Peyer's patch (tissue), 4 donors: ENCODE measurements at regions not wholly inside any gene's neighbourhood (a gene's known extent, or its start where the extent isn't known, plus 50 kb on each side); places are given as distances from the start of the nearest gene placed in this dataset.

Experiments
- CTCF ChIP-seq, 6 experiments: fragments of 450-650 bp in 4 of 6; fragments of 200-600 bp in 2 of 6; sonication (generic) in 1 of 6; IDR thresholded peaks; one replicate each; pipeline ENCODE4 v1.5.1; 2017 to 2019; ENCODE audit warnings: antibody characterized with exemption in 6 of 6, mild to moderate bottlenecking in 3 of 6, moderate library complexity in 1 of 6
- POLR2A ChIP-seq, 2 donors: fragments of 450-650 bp; IDR thresholded peaks; one replicate each; pipeline ENCODE4 v1.5.1; 2017; ENCODE audit warnings: antibody characterized with exemption in 2 of 2, mild to moderate bottlenecking in 2 of 2, moderate library complexity in 2 of 2

- TF ChIP-seq CTCF (IDR thresholded peaks at IDR 0.05) (no peak), POLR2A (IDR thresholded peaks at IDR 0.05) (no peak)
Measured at GRCh38 chr3:56900801-56901200, 99.1 kb upstream of the ARHGEF3 start.
